Duodenal mucosa (tissue), 2 donors: ENCODE measurements at regions not wholly inside any gene's neighbourhood (a gene's known extent, or its start where the extent isn't known, plus 50 kb on each side); places are given as distances from the start of the nearest gene placed in this dataset.
A peak's percentile ranks its signal among the peaks of the same experiment; 100 is the strongest.

ENCODE experiments used
- H3K27ac ChIP-seq: one replicate; pipeline ENCODE4 v1.7.0; 2013; ENCODE audit warnings: low read depth, low read length
- H3K27me3 ChIP-seq, 2 donors: one replicate each; pipeline ENCODE4 v1.7.0; 2013; ENCODE audit warnings: low read length in 2 of 2, control low read depth in 1 of 2; ENCODE audit not compliant: insufficient read depth in 2 of 2, control insufficient read depth in 1 of 2
- H3K36me3 ChIP-seq, 2 donors: one replicate each; pipeline ENCODE4 v1.7.0; 2013; ENCODE audit warnings: low read length in 2 of 2, control low read depth in 1 of 2; ENCODE audit not compliant: insufficient read depth in 2 of 2, control insufficient read depth in 1 of 2
- H3K4me1 ChIP-seq, 2 donors: one replicate each; pipeline ENCODE4 v1.7.0; 2013; ENCODE audit warnings: low read length in 2 of 2, control low read depth in 1 of 2; ENCODE audit not compliant: insufficient read depth in 2 of 2, control insufficient read depth in 1 of 2
- H3K4me3 ChIP-seq, 2 donors: one replicate each; pipeline ENCODE4 v1.7.0; 2013; ENCODE audit warnings: low read length in 2 of 2, low read depth in 1 of 2
- H3K9ac ChIP-seq, 2 donors: one replicate each; pipeline ENCODE4 v1.7.0; 2013; ENCODE audit warnings: low read length in 2 of 2, low read depth in 1 of 2
- H3K9me3 ChIP-seq, 2 donors: one replicate each; pipeline ENCODE4 v1.7.0; 2013; ENCODE audit warnings: low read length in 2 of 2, control low read depth in 1 of 2; ENCODE audit not compliant: control insufficient read depth in 1 of 2

DNA sequence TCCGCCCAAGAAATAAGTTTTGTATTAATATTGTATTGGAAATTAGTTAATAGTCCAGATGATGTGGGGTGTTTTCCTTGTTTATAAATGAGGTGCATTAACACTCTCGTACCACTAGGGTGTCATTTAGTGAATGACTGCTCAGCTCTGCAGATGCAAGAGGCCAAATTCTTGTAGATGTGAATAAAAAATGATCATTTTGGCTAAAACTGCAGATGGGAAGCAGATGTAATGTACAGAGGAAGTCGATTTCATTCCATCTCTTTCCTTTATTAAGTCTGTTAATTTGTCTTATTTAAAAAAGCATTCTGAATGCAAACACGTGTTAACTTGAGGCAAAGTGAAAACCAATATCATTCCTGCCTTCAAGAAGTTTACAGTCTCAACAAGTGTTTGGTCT is 108.1 kb downstream of the DHX15 start:
- peaks cover 7 to 10% of the 10 kb centered on the region in 2 donors for H3K4me1 ChIP-seq
- no peak overlapping the region for H3K9ac ChIP-seq
- H3K9me3 ChIP-seq, result no peaks in the 10 kb centered on the region
- H3K36me3 ChIP-seq, result no peaks in the 10 kb centered on the region
- no peak overlapping the region for H3K4me3 ChIP-seq
- H3K27ac ChIP-seq, result no peak overlapping the region
- H3K27me3 ChIP-seq, result peaks cover 16 to 17% of the 10 kb centered on the region in 2 donors

- peaks cover 18 to 19% of the 10 kb centered on the region in 2 donors for H3K27me3 ChIP-seq
These were observed 108.6 kb downstream of the DHX15 start for GRCh38 chr4:24475756-24476155.

GRCh38 chr4:24473309-24473721 is 111.0 kb downstream of the DHX15 start:
- peak overlapping the region; percentile 50 to 73 for H3K4me3 ChIP-seq
- no peak overlapping the region for H3K27ac ChIP-seq
- no peaks in the 10 kb centered on the region for H3K9me3 ChIP-seq
- no peaks in the 10 kb centered on the region for H3K36me3 ChIP-seq
- H3K4me1 ChIP-seq, result peaks cover 14 to 17% of the 10 kb centered on the region in 2 donors
- H3K27me3 ChIP-seq, result peaks cover 29 to 39% of the 10 kb centered on the region in 2 donors
- no peak overlapping the region for H3K9ac ChIP-seq

More at GRCh38 chr4:24475756-24476155, 108.6 kb downstream of the DHX15 start:
- peaks cover 10% of the 10 kb centered on the region in 2 donors for H3K4me1 ChIP-seq
- H3K27ac ChIP-seq, result no peak overlapping the region
- H3K9me3 ChIP-seq, result no peaks in the 10 kb centered on the region
- H3K36me3 ChIP-seq, result no peaks in the 10 kb centered on the region
- H3K4me3 ChIP-seq, result no peak overlapping the region
- H3K9ac ChIP-seq, result no peak overlapping the region

DNA sequence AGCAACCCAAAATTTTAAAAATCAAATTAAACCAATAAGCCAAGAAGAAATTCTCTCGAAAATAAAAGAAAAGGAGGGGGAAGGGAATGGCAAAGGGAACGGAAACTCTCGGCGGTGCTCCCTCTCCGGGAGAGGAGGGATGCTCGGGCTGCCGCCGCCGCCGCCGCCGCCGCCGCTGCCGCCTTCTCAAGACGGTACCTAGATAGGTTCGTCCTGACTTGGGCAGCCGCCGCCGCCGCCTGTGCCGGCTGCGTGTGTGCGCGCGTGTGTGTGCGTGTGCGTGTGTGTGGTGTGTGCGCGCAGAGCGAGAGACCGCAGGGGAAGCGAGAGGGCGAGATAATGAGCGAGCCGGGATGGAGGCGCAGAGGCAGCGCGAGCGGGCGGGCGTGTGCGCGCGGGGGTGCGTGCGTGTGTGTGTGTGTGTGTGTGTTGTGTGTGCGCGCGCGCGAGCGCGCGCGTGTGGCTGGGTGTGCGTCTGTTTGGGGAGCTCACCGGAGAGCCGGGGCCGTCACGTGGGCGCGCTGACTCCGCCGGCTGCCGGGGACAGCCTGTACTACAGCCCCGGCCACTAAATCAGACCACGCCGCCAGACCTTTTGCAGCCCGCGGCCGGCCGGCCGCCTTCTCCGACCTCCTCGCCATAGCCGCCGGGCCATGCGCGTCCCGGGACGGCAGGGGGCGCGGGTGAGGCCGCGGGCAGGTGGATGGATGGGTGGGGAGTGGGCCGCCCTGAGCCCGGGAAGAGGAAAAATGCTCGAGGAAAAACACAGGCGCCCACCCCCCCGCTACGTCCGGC is 111.6 kb downstream of the DHX15 start:
- Histone ChIP-seq H3K9ac (no peak overlapping the region), H3K36me3 (no peaks in the 10 kb centered on the region), H3K9me3 (no peaks in the 10 kb centered on the region), H3K4me3 (peak overlapping the region; percentile 50 to 73), H3K27me3 (peaks cover 30 to 45% of the 10 kb centered on the region in 2 donors), H3K27ac (no peak overlapping the region), H3K4me1 (peaks cover 14 to 17% of the 10 kb centered on the region in 2 donors)

GRCh38 chr4:24472161-24472510 is 112.2 kb downstream of the DHX15 start:
- H3K27me3 ChIP-seq, result peaks cover 30 to 50% of the 10 kb centered on the region in 2 donors
- no peaks in the 10 kb centered on the region for H3K36me3 ChIP-seq
- H3K4me1 ChIP-seq, result peaks cover 14 to 17% of the 10 kb centered on the region in 2 donors
- H3K9me3 ChIP-seq, result no peaks in the 10 kb centered on the region
- H3K4me3 ChIP-seq, result peak overlapping the region; percentile 50 to 73
- no peak overlapping the region for H3K27ac ChIP-seq
- H3K9ac ChIP-seq, result no peak overlapping the region

- peak overlapping the region; percentile 50 to 73 for H3K4me3 ChIP-seq
- no peaks in the 10 kb centered on the region for H3K36me3 ChIP-seq
- peaks cover 30 to 52% of the 10 kb centered on the region in 2 donors for H3K27me3 ChIP-seq
- H3K9me3 ChIP-seq, result no peaks in the 10 kb centered on the region
- H3K4me1 ChIP-seq, result peaks cover 14 to 17% of the 10 kb centered on the region in 2 donors
- H3K27ac ChIP-seq, result no peak overlapping the region
- no peak overlapping the region for H3K9ac ChIP-seq
These were observed 112.7 kb downstream of the DHX15 start for GRCh38 chr4:24471486-24472160.

DNA sequence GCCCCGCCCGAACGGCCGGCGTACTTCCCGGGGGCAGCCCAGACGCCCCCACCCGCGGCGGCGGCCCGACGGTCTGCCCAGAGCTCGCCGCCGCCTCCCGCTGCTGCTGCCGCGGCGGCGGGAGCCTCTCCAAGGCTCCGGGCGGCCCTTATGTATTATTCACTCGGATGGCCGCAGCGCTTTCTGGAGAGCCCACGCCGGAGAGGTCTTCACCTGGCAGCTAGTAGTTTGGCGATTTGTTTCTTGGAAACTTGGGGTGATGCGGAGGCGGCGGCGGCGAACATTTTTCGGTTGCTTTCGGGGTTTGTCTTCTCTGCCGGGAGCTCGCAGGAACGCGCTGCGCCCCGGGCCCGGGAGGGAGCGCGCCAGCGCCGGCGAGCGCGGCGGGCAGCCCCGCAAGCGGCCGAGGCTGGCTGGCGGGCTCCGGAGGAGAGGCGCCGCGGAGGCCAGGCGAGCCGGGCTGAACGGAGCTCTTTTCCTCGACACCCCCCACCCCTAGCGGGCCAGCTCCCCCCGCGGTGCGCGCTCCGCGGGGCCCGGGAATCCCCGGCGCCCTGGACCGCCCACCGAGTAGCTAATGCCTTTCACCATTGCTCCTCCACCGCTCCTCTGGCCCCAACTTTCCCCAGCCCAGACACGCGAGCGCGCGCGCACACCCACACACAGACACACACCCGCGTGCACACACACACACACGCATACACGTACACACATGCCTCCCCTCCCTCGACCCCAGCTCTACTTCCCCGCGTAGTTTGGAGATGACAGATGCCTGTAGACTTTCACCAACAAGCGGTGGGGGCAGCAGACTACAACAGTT is 113.5 kb downstream of the DHX15 start:
- H3K9me3 ChIP-seq, result no peaks in the 10 kb centered on the region
- H3K9ac ChIP-seq, result no peak overlapping the region
- H3K36me3 ChIP-seq, result no peaks in the 10 kb centered on the region
- no peak overlapping the region for H3K27ac ChIP-seq
- H3K4me3 ChIP-seq, result peak overlapping the region; percentile 50 to 73
- H3K27me3 ChIP-seq, result peaks cover 30 to 52% of the 10 kb centered on the region in 2 donors
- peaks cover 14 to 17% of the 10 kb centered on the region in 2 donors for H3K4me1 ChIP-seq

DNA sequence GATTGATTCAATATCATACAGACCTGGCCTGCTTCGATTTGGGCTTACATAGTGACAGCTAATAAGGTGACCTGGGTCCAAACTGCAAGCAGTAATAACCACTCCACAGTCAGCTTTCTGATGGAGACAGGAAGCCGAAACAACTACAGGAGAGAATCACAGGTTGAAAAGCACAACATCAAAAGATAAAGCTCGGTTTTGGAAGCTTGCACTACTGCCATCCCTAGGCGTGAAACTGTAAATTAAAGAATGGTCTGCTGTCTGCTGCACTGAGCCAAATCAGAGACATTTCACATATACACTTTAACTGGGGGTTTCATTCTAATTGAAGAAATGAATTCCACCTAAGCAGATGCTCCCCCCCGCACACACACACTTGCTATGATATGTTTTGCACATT is 116.3 kb downstream of the DHX15 start:
- Histone ChIP-seq H3K9ac (no peak overlapping the region), H3K27me3 (peaks cover 26 to 42% of the 10 kb centered on the region in 2 donors), H3K4me1 (peaks cover 10 to 17% of the 10 kb centered on the region in 2 donors), H3K9me3 (no peaks in the 10 kb centered on the region), H3K27ac (no peak overlapping the region), H3K4me3 (no peak overlapping the region), H3K36me3 (no peaks in the 10 kb centered on the region)

DNA sequence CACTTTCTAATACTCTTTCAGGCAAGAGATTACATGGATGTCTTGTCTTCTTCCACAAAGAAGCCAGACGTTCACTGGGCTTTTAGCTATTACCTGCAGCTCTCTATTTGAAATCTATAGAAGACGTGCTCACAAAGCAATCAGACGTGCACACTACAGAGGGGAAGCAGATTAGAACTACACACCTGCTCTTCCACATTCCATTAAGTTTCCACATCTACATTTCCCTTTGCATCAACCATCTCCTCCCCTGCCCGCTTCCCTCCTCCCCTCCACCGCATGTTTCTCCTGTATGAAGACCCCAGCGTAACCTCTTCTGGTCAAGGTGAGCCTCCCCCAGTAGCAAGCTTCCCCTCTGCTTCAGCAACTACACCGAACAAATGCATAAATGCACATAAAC is 119.8 kb downstream of the DHX15 start:
- H3K27ac ChIP-seq, result no peak overlapping the region
- no peaks in the 10 kb centered on the region for H3K36me3 ChIP-seq
- H3K9ac ChIP-seq, result no peak overlapping the region

GRCh38 chr4:24456431-24456830 is 127.9 kb downstream of the DHX15 start:
- Histone ChIP-seq H3K27ac (no peak overlapping the region), H3K36me3 (no peaks in the 10 kb centered on the region), H3K27me3 (no peaks in the 10 kb centered on the region), H3K4me1 (no peaks in the 10 kb centered on the region), H3K4me3 (no peak overlapping the region), H3K9me3 (no peaks in the 10 kb centered on the region), H3K9ac (no peak overlapping the region)

More for the DNA sequence above, 119.8 kb downstream of the DHX15 start:
- Histone ChIP-seq H3K4me1 (peaks cover 0 to 2% of the 10 kb centered on the region in 2 donors), H3K4me3 (no peak overlapping the region), H3K27me3 (peaks cover 8 to 25% of the 10 kb centered on the region in 2 donors), H3K9me3 (no peaks in the 10 kb centered on the region)
